CD4-positive, CD25-positive, alpha-beta regulatory T cell (primary cell): ENCODE measurements at regions not wholly inside any gene's neighbourhood (a gene's known extent, or its start where the extent isn't known, plus 50 kb on each side); places are given as distances from the start of the nearest gene placed in this dataset.

ENCODE experiments used
- ATAC-seq, 2 donors: fragments of 150-1000 bp; cut with Tn5 transposase; one replicate each; pipeline ENCODE4 v1.10.0; 2021; ENCODE audit warnings: low read depth in 2 of 2, moderate number of reproducible peaks in 2 of 2, moderate library complexity in 1 of 2
- DNase-seq, 3 donors: peaks; one replicate each; pipeline versions ENCODE4 v3.0.0 to v3.0.0-alpha.2; 2012 to 2022; ENCODE audit warnings: mixed read lengths in 1 of 3
- H3K27ac ChIP-seq: one replicate; pipeline ENCODE4 v1.7.0; 2013; ENCODE audit warnings: mild to moderate bottlenecking, low read length; ENCODE audit not compliant: insufficient read depth, poor library complexity, severe bottlenecking
- H3K27me3 ChIP-seq: one replicate; pipeline ENCODE4 v1.7.0; 2013; ENCODE audit warnings: low read length; ENCODE audit not compliant: control insufficient read depth, insufficient read depth
- H3K36me3 ChIP-seq: one replicate; pipeline ENCODE4 v1.7.0; 2013; ENCODE audit warnings: mild to moderate bottlenecking, low read length, moderate library complexity; ENCODE audit not compliant: control insufficient read depth, insufficient read depth
- H3K4me1 ChIP-seq: 2 replicates; pipeline ENCODE4 v1.7.0; 2013; ENCODE audit warnings: mild to moderate bottlenecking, low read length; ENCODE audit not compliant: insufficient read depth, control insufficient read depth, poor library complexity, severe bottlenecking
- H3K4me3 ChIP-seq: one replicate; pipeline ENCODE4 v1.7.0; 2013; ENCODE audit warnings: low read depth, mild to moderate bottlenecking, low read length, moderate library complexity
- H3K9me3 ChIP-seq, 2 experiments: 1 replicate in 1 of 2; 2 replicates in 1 of 2; pipeline ENCODE4 v1.7.0; 2013; ENCODE audit warnings: low read length in 2 of 2, mild to moderate bottlenecking in 1 of 2, moderate library complexity in 1 of 2; ENCODE audit not compliant: control insufficient read depth in 2 of 2
- H3K27ac Mint-ChIP-seq, 3 donors: one replicate each; pipeline ENCODE4 v1.8.0; 2020 to 2022; ENCODE audit warnings: mild to moderate bottlenecking in 3 of 3, mixed read lengths in 3 of 3, moderate library complexity in 2 of 3
- H3K27me3 Mint-ChIP-seq: one replicate; pipeline ENCODE4 v1.8.0; 2022; ENCODE audit warnings: mild to moderate bottlenecking, mixed read lengths
- H3K36me3 Mint-ChIP-seq: one replicate; pipeline ENCODE4 v1.8.0; 2020; ENCODE audit warnings: mixed read lengths
- H3K4me1 Mint-ChIP-seq, 4 donors: one replicate each; pipeline ENCODE4 v1.8.0; 2020 to 2022; ENCODE audit warnings: mixed read lengths in 4 of 4, mild to moderate bottlenecking in 1 of 4
- H3K4me3 Mint-ChIP-seq, 4 donors: one replicate each; pipeline ENCODE4 v1.8.0; 2020 to 2022; ENCODE audit warnings: mild to moderate bottlenecking in 4 of 4, mixed read lengths in 4 of 4, moderate library complexity in 3 of 4
- H3K9me3 Mint-ChIP-seq, 7 donors: one replicate each; pipeline ENCODE4 v1.8.0; 2020 to 2022; ENCODE audit warnings: mixed read lengths in 7 of 7, mild to moderate bottlenecking in 3 of 7, moderate library complexity in 2 of 7

- Mint-ChIP-seq H3K9me3 (peaks cover 0 to 26% (median 5%) of the 10 kb centered on the region in 7 donors), H3K4me3 (no peak overlapping the region), H3K27me3 (no peaks in the 10 kb centered on the region), H3K4me1 (no peaks in the 10 kb centered on the region), H3K27ac (no peak overlapping the region), H3K36me3 (no peaks in the 10 kb centered on the region)
- no peaks in the 10 kb centered on the region for H3K9me3 ChIP-seq
- no peaks in the 10 kb centered on the region for H3K36me3 ChIP-seq
- no peak for DNase-seq
- no peaks in the 10 kb centered on the region for H3K4me1 ChIP-seq
- no peak for ATAC-seq
- H3K27me3 ChIP-seq: no peaks in the 10 kb centered on the region
- H3K4me3 ChIP-seq: no peak overlapping the region
- H3K27ac ChIP-seq: no peak overlapping the region
These were observed 900.3 kb downstream of the PCDH7 start for GRCh38 chr4:31620476-31620875.

DNA sequence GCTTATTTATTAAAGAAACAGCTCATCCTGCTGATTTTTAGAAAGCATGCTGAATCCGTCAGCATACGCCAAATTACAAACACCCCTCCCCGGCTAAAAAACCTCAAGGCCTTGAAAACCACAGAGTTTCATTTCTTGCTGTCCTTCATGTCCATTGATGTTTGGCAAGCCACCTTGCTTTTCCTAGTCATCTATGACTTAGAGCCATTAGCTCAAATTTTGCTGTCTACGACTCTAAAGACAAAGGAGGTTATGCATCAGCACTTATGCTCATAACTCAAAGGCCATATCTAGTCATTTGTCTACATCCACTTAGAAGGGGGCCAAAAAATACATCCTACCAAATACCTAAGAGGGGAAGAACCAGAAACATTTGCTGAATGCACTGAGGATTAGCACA is 925.1 kb downstream of the PCDH7 start:
- DNase-seq (no peak), ATAC-seq (no peak)
- peaks cover 0 to 11% (median 3%) of the 10 kb centered on the region in 7 donors for H3K9me3 Mint-ChIP-seq
- Histone ChIP-seq H3K27me3 (no peaks in the 10 kb centered on the region), H3K27ac (no peak overlapping the region), H3K36me3 (no peaks in the 10 kb centered on the region), H3K9me3 (peaks cover 4 to 12% of the 10 kb centered on the region in 2 experiments), H3K4me3 (no peak overlapping the region), H3K4me1 (no peaks in the 10 kb centered on the region)
- H3K27me3 Mint-ChIP-seq: no peaks in the 10 kb centered on the region
- no peak overlapping the region for H3K27ac Mint-ChIP-seq
- no peaks in the 10 kb centered on the region for H3K36me3 Mint-ChIP-seq
- no peaks in the 10 kb centered on the region for H3K4me1 Mint-ChIP-seq
- no peak overlapping the region for H3K4me3 Mint-ChIP-seq

- no peak overlapping the region for H3K4me3 ChIP-seq
- DNase-seq: no peak
- Mint-ChIP-seq H3K4me3 (no peak overlapping the region), H3K27me3 (no peaks in the 10 kb centered on the region), H3K27ac (no peak overlapping the region), H3K9me3 (peaks cover 0 to 24% (median 3%) of the 10 kb centered on the region in 7 donors), H3K36me3 (no peaks in the 10 kb centered on the region), H3K4me1 (no peaks in the 10 kb centered on the region)
- no peaks in the 10 kb centered on the region for H3K36me3 ChIP-seq
- no peaks in the 10 kb centered on the region for H3K4me1 ChIP-seq
- no peak overlapping the region for H3K27ac ChIP-seq
- peaks cover 4 to 12% of the 10 kb centered on the region in 2 experiments for H3K9me3 ChIP-seq
- ATAC-seq: no peak
- H3K27me3 ChIP-seq: no peaks in the 10 kb centered on the region
These were observed 927.6 kb downstream of the PCDH7 start for GRCh38 chr4:31647786-31648185.

GRCh38 chr4:31649878-31650277 is 929.7 kb downstream of the PCDH7 start:
- Histone ChIP-seq H3K4me1 (no peaks in the 10 kb centered on the region), H3K36me3 (no peaks in the 10 kb centered on the region), H3K27ac (no peak overlapping the region), H3K9me3 (peaks cover 4 to 12% of the 10 kb centered on the region in 2 experiments), H3K27me3 (no peaks in the 10 kb centered on the region), H3K4me3 (no peak overlapping the region)
- no peaks in the 10 kb centered on the region for H3K27me3 Mint-ChIP-seq
- H3K9me3 Mint-ChIP-seq: peaks cover 0 to 25% (median 1%) of the 10 kb centered on the region in 7 donors
- no peaks in the 10 kb centered on the region for H3K36me3 Mint-ChIP-seq
- no peak overlapping the region for H3K27ac Mint-ChIP-seq
- DNase-seq: no peak
- no peak for ATAC-seq
- H3K4me3 Mint-ChIP-seq: no peak overlapping the region
- no peaks in the 10 kb centered on the region for H3K4me1 Mint-ChIP-seq

- Mint-ChIP-seq H3K27ac (no peak overlapping the region), H3K27me3 (no peaks in the 10 kb centered on the region), H3K4me1 (no peaks in the 10 kb centered on the region), H3K4me3 (no peak overlapping the region), H3K9me3 (peaks cover 0 to 25% (median 2%) of the 10 kb centered on the region in 7 donors), H3K36me3 (no peaks in the 10 kb centered on the region)
- H3K9me3 ChIP-seq: peaks cover 4 to 5% of the 10 kb centered on the region in 2 experiments
- DNase-seq: no peak
- ATAC-seq: no peak
- H3K4me1 ChIP-seq: no peaks in the 10 kb centered on the region
- no peak overlapping the region for H3K4me3 ChIP-seq
- no peaks in the 10 kb centered on the region for H3K27me3 ChIP-seq
- H3K27ac ChIP-seq: no peak overlapping the region
- H3K36me3 ChIP-seq: no peaks in the 10 kb centered on the region
These were observed 931.4 kb downstream of the PCDH7 start for GRCh38 chr4:31651541-31651940.

- ATAC-seq (no peak), DNase-seq (no peak)
- Histone ChIP-seq H3K27me3 (no peaks in the 10 kb centered on the region), H3K4me1 (no peaks in the 10 kb centered on the region), H3K9me3 (peaks cover 0 to 2% of the 10 kb centered on the region in 2 experiments), H3K27ac (no peak overlapping the region), H3K4me3 (no peak overlapping the region), H3K36me3 (no peaks in the 10 kb centered on the region)
- Mint-ChIP-seq H3K4me1 (no peaks in the 10 kb centered on the region), H3K9me3 (peaks cover 0 to 22% (median 9%) of the 10 kb centered on the region in 7 donors), H3K36me3 (no peaks in the 10 kb centered on the region), H3K27ac (no peak overlapping the region), H3K4me3 (no peak overlapping the region), H3K27me3 (no peaks in the 10 kb centered on the region)
These were observed 935.2 kb downstream of the PCDH7 start for GRCh38 chr4:31655328-31655727.

DNA sequence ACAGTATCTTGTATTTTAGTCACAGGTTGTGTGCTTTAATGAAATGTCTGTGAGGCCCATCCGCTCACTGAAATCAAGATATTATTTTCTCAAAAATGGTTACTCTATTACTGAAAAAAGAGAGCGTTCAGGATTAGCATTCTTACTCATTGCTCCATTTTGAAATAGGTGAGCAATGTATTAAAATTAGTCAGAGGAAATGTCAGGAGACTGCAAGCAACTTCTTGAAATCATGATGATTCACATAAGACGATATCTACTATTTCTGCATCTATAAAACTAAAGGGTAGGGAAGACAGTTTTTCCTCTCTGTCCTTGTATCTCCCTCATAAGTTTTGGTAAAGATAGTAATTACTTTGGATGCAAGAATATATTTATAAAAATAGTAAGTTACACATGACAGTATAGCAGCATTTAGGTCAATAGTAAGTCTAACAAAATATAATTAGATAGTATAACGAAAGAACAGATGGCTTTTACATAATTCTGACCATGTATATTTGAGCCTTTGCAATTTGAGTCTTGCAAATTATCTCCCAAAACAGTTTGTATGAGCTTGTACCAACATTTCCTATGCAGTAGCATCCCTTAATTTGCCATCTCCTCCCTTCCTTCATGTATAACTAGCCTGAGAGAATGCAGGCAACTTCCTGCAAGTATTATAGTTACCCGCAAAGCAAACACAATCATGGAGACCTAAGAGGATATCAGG is 937.8 kb downstream of the PCDH7 start:
- Mint-ChIP-seq H3K27me3 (no peaks in the 10 kb centered on the region), H3K4me3 (no peak overlapping the region), H3K9me3 (peaks cover 0 to 15% (median 8%) of the 10 kb centered on the region in 7 donors), H3K27ac (no peak overlapping the region), H3K4me1 (no peaks in the 10 kb centered on the region), H3K36me3 (no peaks in the 10 kb centered on the region)
- H3K27me3 ChIP-seq: no peaks in the 10 kb centered on the region
- no peak for DNase-seq
- no peak for ATAC-seq
- H3K9me3 ChIP-seq: peaks cover 0 to 2% of the 10 kb centered on the region in 2 experiments
- H3K4me1 ChIP-seq: no peaks in the 10 kb centered on the region
- H3K27ac ChIP-seq: no peak overlapping the region
- no peaks in the 10 kb centered on the region for H3K36me3 ChIP-seq
- no peak overlapping the region for H3K4me3 ChIP-seq

GRCh38 chr4:31660916-31661315 is 940.7 kb downstream of the PCDH7 start:
- H3K4me1 Mint-ChIP-seq: no peaks in the 10 kb centered on the region
- no peak overlapping the region for H3K4me3 ChIP-seq
- ATAC-seq (no peak), DNase-seq (no peak)
- H3K9me3 ChIP-seq: peaks cover 0 to 2% of the 10 kb centered on the region in 2 experiments
- no peak overlapping the region for H3K27ac ChIP-seq
- H3K27me3 ChIP-seq: no peaks in the 10 kb centered on the region
- no peaks in the 10 kb centered on the region for H3K36me3 ChIP-seq
- H3K36me3 Mint-ChIP-seq: no peaks in the 10 kb centered on the region
- peaks cover 0 to 16% (median 10%) of the 10 kb centered on the region in 7 donors for H3K9me3 Mint-ChIP-seq
- H3K27ac Mint-ChIP-seq: no peak overlapping the region
- H3K27me3 Mint-ChIP-seq: no peaks in the 10 kb centered on the region
- no peaks in the 10 kb centered on the region for H3K4me1 ChIP-seq
- no peak overlapping the region for H3K4me3 Mint-ChIP-seq
